NCI-H2029 (cell line): ENCODE measurements at regions not wholly inside any gene's neighbourhood (a gene's known extent, or its start where the extent isn't known, plus 50 kb on each side); places are given as distances from the start of the nearest gene placed in this dataset.

ENCODE experiments used
- DNase-seq: peaks from one replicate; lab custom pipeline; 2025; lab: John Stamatoyannopoulos, UW

- DNase-seq, result no peak
Measured at GRCh38 chr5:3825531-3826451, 230.2 kb downstream of the IRX1 start.

DNA sequence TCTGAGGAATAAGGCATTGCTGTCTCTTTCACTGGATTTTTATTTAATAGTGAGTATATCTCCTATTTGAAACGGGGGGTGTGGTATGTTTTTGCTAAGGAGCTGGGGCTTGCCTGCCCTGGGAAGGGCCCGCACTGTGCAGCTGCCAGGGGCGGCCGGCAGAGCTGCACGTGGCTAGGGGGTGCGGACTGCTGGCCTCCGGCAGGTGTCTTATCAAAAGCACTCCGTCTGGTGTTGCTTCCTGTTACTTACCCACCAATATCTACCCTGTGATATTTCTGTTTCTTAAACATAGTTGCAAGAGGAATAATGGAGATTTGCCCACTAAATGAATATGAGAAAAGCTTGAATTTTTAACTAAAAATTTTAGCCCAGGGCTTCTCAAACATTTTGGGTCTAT lies 232.0 kb downstream of the IRX1 start:
- no peak for DNase-seq

- no peak for DNase-seq
Measured at GRCh38 chr5:3828761-3829160, 233.1 kb downstream of the IRX1 start.

DNA sequence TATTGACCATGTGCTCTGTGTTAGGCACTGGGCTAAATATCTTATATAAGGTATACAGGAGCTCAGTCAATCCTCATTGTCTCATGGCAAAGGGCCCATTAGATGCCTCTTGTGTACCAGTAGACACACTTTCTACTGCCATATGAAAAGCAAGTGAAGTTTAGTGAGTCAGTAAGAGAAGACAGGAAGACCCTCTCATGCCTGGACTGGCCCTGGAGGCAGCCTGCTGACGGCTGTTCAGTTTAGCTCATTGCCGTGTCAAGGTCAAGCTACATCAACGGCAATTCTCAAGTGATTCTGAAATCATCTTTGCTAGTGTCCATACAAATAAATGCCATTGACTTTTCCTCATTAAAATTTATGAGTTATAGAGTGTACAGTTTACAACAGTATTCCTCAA lies 237.9 kb downstream of the IRX1 start:
- DNase-seq, result no peak

GRCh38 chr5:3835811-3836210 lies 240.2 kb downstream of the IRX1 start:
- DNase-seq, result no peak

GRCh38 chr5:3836528-3836927 lies 240.9 kb downstream of the IRX1 start:
- DNase-seq, result no peak

GRCh38 chr5:3837506-3837905 lies 241.9 kb downstream of the IRX1 start:
- DNase-seq, result no peak

DNA sequence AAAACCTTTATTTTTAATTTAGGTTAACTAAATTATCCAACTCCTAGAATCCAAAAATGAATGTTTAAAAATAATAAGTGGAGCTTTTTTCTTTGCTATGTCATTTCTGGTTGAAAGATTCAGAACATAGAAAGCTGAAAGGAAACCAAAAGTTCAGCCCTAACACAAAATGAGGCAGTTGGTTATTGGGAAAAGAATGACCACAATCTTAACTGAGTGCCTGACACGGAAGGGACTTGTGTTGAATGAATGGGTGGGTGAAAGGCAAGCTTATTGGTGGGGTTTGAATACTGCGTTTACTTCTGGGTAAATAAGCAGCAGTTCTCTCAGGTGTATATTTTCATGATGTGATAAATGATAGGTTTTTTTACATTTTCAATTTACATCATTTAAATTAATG lies 243.5 kb downstream of the IRX1 start:
- no peak for DNase-seq

DNA sequence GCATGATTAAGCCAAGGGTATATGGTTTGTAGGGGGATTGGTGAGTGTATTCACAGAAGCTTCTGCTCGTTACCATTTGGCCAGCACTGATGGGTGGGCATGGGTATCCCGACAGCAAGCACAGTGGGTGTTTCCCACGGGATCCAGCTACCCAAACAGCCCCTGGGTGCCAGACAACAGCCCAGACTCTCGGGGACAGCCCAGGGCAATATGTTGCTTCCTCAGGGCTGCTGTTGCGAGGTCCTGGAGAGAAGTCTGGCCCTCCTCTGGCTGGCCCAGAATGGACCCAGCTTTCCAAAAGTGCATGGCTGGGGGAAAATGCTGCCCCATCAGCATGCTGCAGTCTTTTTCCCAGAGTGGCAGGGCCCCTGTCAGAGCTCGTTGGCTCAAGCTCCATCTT lies 247.0 kb downstream of the IRX1 start:
- DNase-seq, result no peak

GRCh38 chr5:3843706-3844105 lies 248.1 kb downstream of the IRX1 start:
- DNase-seq, result no peak

DNA sequence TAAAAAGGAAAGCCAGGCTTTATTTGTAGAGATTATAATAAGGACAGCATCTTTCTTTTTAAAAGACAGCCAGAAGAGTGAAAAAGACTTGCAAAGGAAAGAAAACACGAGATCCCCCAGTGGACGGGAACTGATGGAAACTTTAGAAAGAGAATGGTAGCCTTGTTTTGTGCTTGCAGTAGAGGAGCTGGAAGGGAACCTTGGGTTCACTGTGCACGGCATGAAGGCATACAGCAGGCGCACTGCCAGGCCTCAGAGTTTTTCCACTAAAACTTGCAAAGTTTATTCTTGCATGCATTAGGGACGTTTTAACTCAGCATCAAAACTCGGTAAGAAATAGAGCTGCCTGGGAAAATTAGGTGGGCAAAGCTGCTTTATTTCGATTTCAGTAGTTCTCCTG lies 248.6 kb downstream of the IRX1 start:
- DNase-seq, result no peak

DNA sequence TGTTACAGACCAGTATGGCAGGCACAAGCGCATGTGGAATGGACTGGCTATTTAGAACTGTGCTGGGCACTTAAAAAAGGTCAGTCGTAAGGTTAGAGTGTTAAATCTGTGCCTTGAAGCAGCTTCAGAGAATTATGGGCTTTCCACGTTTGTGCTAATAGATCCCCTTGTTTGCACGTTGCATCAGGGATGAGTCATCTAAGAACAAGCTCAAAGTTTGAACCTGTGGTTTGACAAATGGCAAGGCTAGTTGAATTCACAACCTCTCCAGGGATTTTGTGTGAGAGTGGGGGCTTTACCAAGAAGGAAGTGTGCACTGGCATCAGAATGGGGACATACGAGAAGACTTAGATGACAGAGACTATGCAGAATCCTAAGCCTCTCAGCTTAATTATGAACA lies 249.6 kb downstream of the IRX1 start:
- DNase-seq, result no peak

- no peak for DNase-seq
Measured at GRCh38 chr5:3852161-3852916, 256.7 kb downstream of the IRX1 start.

GRCh38 chr5:3853362-3853761 lies 257.7 kb downstream of the IRX1 start:
- DNase-seq, result no peak

DNA sequence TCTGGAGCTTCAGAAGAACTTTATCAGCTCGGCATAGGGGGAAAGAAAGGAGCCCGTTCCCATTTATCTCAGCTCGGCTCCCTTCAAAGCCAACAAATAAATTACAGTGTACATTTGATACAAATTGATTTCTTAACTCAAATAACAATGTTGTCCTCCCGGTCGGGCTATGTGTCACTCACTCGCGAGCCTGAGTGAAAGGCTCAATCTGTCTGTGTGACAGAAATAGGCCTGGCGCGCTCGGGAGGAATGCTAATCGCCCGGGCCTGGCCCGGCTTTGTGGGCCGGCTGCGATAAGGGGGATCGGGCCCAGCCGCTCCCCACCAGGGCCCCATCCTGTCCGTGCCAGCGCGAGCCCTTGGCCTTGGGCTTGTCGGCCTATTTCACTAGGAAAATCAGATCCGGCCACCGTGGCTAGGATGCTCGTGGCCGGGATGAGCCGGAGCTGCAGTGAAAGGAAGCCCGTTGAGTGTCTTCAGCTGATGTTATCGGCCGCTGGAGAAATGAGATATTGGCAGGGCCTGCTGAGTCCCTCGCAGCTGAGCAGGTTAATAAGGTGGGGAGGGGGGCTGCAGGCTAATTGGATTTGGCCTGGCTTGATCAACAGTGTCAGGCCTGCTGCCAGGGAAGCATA lies 258.7 kb downstream of the IRX1 start:
- no peak for DNase-seq

DNA sequence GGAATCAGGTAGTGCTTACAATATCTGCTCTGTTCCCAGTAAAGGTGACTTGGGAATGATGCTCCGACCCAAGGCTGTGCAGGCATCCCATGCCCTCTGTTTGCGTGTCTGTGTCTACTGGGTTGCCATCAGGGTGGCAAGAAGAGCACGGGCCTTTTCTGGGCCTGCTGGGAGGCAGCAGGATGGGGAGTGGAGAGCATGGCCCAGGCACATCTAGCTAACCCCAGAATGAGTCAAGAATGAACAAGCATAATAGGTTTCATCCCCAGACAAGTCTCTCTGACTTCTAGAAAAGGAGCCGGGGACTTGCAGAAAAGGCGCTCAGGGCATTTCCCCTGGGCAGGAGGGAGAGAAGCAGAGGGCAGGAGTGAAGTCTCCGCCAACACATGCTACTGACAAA lies 260.4 kb downstream of the IRX1 start:
- no peak for DNase-seq

DNA sequence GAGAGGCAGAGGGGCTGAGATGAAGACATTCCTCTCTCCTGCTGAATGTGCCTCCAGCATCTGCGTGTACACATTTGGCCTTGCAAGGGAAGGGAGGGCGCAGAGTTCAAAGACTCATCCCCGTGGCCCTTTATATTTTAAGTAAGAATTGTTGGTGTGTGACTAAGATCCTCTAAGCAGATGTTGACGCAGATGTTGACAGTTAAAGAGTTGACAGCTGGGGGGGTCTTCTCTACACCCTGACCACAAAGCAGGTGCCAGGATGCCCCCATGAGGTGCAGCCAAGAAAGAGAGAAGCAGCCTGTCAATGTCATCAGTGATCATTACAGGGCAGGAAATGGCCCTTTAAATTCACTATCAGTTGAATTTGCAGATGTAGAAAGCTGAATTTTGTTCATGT lies 262.9 kb downstream of the IRX1 start:
- no peak for DNase-seq

- no peak for DNase-seq
Measured at GRCh38 chr5:3862906-3863305, 267.3 kb downstream of the IRX1 start.

DNA sequence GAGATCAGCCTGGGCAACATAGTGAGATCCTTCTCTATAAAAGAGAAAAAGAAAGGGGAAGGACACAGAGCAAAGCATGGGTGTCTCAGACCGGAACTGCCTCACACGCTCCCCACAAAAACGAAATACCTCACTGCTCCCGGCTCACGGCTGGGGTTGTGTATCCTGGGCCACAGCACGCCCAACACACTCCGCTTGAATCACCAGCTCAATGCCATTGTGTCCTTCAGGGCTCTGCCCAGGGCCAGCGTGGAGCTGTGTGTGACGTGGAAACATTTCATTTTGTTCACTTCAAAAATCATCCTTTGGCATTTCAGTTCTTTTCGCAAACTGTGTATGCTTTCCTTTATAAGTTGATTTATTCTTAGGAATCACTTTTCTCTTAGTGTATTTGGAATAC lies 279.5 kb downstream of the IRX1 start:
- DNase-seq, result no peak

GRCh38 chr5:3878267-3878666 lies 282.6 kb downstream of the IRX1 start:
- no peak for DNase-seq

DNA sequence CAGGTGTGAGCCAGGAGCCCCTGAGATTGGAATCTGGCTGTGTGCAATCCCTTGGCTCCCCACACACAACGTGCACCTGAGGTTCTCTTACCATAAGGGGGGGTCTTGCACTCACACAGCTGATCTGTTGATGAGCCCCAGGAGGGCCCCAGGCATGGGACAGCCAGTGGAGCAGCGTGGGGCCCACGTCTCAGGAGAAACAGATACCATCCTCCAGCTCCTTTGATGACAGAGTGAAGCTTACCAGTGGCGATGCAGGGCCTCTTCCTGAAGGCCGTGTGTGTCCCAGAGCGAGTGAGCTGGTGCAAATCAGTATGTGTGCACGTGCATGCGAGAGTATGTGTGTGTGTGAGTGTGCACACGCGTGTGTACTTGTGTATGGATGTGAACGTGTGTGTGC lies 287.4 kb downstream of the IRX1 start:
- no peak for DNase-seq

GRCh38 chr5:3886524-3887451 lies 291.2 kb downstream of the IRX1 start:
- no peak for DNase-seq
